GM20000 (cell line): ENCODE measurements at regions not wholly inside any gene's neighbourhood (a gene's known extent, or its start where the extent isn't known, plus 50 kb on each side); places are given as distances from the start of the nearest gene placed in this dataset.

Experiments used
- DNase-seq: peaks from one replicate; pipeline ENCODE4 v3.0.0; 2012; ENCODE audit warnings: low spot score
- CTCF ChIP-seq: IDR thresholded peaks from 2 replicates; pipeline ENCODE4 v1.5.1; 2012; ENCODE audit warnings: mild to moderate bottlenecking, control low read depth; ENCODE audit errors: extremely low read depth, missing control alignments

GRCh38 chr1:221105578-221105977, 226.3 kb downstream of the HLX start:
- no peak for TF ChIP-seq CTCF
- no peak for DNase-seq

- no peak for TF ChIP-seq CTCF
- no peak for DNase-seq
Observed at GRCh38 chr1:221106616-221107015, 227.4 kb downstream of the HLX start.

GRCh38 chr1:221109930-221110329, 230.7 kb downstream of the HLX start:
- DNase-seq, result no peak
- TF ChIP-seq CTCF, result no peak

- TF ChIP-seq CTCF, result no peak
- DNase-seq, result no peak
Observed at GRCh38 chr1:221117133-221117532, 237.9 kb downstream of the HLX start.

GRCh38 chr1:221117548-221117951, 238.3 kb downstream of the HLX start:
- no peak for TF ChIP-seq CTCF
- DNase-seq, result no peak

GRCh38 chr1:221118176-221118937, 239.1 kb downstream of the HLX start:
- no peak for DNase-seq
- no peak for TF ChIP-seq CTCF

GRCh38 chr1:221118938-221119320, 239.7 kb downstream of the HLX start:
- no peak for TF ChIP-seq CTCF
- DNase-seq, result no peak
